T-helper 22 cell (primary cell): ENCODE measurements at regions not wholly inside any gene's neighbourhood (a gene's known extent, or its start where the extent isn't known, plus 50 kb on each side); places are given as distances from the start of the nearest gene placed in this dataset.

Experiments
- DNase-seq: peaks from one replicate; pipeline ENCODE4 v3.0.0-alpha.2; 2020; ENCODE audit warnings: low read depth

DNA sequence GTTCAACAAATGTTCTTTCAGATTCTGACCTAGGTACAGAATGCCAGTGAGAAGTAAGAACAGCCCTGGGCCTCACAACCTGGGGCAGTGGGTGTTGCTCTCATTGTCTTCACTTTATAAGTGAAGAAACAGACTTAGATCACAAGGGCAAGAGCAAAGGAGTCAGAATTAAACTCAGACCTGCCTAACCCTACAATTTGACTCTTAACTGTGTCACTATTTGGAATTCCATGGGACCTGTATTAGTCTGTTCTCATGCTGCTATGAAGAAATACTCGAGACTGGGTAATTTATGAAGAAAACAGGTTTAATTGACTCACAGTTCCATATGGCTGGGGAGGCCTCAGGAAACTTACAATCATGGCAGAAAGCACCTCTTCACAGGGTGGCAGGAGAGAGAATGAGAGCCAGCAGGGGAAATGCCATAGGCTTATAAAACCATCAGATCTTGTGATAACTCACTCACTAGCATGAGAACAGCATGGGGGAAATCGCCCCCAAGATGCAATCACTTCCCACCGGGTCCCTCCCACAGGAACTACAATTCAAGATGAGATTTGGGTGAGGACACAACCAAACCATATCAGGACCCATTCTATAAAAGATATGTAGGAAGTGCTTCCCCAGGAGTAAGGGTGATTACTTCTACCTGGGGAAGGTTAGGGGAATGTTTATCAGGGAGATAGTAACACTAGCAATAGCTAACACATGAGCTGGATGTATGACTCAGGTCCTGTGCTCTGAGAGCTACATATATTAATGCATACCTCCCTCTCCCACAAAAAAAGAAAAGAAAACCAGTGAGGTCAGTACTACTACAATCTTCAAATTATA, 270.1 kb downstream of the SOX9 start:
- DNase-seq = no peak

DNA sequence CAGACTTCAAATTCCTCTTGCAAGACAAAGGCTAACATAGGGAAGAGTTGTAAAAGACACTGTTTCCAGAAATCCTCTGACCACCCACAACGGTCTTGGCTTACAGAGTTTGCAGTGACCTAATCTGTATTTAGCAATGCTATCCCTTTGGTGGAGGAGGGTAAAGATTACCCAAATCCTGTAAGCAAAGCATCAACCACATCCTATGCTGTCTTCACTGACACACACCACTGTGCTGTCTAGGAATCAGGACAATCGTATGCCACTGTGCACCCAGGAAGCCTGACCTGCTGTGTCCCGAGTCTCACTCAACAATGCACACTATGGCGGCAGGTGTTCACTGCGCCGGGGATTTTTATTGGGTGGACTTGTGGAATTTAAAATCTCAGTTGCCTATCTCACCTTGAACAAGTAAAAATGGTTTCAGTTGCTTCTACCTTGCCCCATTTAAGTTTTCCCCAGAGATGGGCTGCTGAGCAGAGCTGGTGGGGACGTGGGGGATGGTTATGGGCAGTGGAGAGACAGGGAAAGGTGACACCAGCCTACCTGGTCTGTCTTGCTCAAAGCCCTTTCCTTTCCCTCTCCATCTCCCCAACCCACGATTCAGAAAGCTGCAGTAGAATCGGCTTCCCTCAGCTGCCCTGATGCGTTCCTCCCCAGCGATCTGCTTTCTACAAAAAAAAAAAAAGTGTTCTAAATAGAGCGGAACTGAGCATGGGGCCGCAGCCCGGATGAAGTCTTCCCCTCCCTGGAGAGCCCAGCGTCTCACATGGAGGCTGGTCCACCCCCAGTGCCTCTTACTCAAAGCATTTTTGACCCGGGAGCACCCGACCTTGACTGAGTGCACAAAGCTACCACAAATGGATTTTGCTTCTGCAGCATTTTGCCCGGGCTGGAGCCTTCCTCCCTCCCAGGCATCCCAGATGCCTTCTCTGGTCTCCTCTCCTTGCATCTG, 271.5 kb downstream of the SOX9 start:
- no peak for DNase-seq

DNA sequence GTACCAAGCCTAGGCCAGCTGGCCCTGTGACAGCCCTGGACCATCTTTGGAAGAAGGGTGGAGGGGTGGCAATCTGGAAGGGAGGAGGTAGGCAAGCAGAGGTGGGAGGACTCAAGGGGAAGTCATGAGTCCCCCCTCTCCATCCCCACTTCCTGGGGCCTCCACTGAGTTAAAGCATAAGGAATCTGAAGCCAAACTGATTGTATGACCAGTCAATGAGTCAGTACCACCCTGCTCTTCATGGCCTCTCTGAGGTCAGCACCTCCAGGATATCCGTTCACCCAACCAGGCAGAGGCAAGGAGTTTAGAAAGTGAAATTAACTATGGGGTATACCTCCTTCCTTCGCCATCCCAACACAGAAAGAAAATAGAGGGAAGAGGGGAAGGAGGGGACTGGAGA, 272.7 kb downstream of the SOX9 start:
- no peak for DNase-seq

DNA sequence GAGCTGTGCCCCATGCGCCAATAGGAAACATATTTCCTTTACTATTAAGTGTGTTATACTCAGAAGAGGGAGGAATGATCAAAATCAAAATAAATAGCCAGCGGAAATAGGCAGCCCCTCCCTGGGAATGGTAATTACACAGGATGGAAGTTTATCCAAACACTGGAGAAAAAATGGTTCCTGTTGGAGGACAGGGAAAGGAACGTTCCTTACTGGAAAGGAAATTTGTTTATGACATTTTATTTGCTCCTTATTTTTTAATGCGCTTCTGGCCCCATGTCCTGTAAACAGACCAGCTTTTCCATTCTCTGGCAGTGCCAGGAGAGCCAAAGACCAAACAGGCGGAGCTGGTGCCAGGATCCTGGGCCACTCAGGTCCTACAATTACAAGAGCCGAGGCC, 273.7 kb downstream of the SOX9 start:
- DNase-seq = no peak

DNA sequence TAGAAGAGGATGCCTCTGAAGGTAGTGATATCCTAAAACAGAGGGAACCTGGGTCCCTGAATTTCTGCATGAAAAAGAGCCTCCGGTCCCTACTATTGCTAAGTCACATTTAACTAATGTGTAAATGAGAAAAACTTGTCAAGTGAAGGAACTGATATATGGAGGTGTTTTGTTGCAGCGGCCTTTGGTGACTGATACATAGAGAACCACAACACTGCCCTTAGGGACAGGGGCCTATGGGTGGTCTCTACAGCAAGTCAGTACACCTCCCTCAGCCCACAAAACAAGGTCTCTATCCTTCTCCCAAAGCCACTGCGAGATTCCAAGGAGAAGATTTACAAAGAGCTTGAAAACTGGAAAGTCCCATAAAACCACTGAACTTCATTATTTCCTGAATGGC, 275.3 kb downstream of the SOX9 start:
- no peak for DNase-seq

DNA sequence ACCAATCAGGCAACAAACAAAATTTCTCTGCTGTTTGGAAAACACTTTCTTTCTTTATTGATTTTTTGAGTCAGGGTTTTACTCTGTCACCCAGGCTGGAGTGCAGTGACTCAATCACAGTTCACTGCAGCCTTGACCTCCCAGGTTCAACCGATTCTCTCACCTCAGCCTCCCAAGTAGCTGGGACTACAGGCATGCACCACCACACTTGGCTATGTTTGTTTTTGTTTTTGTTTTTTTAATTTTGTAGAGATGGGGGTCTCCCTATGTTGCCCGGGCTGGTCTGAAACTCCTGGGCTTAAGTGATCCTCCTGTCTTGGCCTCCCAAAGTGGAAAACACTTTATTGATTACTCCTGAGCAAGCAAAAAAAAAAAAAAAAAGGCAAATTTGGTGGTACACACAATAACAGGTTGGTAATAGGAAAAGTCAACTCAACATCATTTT, 276.4 kb downstream of the SOX9 start:
- no peak for DNase-seq

DNA sequence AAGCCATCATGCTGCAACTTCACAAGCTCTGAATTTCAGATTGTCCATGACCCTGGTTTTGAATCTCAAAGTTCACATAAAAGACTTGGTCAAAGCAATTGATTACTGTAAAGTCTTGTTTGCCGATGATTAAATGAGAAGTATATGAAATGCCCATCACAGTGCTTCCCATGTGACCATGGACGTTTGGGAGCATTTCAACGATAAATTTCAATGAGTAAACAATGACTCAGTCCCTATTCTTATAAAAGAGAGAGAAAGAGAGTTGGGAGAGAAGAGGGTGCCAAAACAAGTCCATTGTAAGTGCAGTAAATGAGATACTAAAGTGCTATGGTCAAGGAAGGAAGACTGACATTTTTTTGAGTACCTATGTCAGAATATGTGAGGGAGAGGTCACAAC, 276.9 kb downstream of the SOX9 start:
- DNase-seq = no peak

DNA sequence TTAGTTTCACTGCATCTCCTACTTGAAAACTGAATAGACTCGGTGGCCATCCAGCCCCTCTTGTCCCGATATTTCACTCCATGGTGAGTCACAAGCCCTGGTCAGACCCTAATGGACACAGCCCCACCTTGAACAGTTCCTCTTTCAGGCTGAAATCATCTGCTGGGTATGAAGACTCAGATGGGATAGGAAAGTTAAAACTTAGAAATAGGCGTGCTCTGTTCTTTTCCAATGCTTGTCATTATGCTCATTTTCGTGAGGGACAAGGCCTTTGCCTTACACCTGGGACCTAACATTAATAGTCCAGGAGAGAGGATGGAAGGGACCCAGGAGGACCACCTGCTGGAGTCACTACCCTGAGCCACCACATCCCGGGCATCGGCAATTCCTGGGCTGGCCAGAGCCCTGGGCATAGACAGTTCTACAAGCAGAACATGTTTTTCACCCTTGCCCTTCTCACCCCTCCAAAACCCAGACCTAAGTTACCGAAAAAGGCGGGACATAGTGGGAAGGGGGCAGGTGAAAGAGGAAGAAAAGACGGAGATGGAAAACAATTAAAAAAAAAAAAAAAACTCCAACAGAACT, 278.3 kb downstream of the SOX9 start:
- no peak for DNase-seq

DNA sequence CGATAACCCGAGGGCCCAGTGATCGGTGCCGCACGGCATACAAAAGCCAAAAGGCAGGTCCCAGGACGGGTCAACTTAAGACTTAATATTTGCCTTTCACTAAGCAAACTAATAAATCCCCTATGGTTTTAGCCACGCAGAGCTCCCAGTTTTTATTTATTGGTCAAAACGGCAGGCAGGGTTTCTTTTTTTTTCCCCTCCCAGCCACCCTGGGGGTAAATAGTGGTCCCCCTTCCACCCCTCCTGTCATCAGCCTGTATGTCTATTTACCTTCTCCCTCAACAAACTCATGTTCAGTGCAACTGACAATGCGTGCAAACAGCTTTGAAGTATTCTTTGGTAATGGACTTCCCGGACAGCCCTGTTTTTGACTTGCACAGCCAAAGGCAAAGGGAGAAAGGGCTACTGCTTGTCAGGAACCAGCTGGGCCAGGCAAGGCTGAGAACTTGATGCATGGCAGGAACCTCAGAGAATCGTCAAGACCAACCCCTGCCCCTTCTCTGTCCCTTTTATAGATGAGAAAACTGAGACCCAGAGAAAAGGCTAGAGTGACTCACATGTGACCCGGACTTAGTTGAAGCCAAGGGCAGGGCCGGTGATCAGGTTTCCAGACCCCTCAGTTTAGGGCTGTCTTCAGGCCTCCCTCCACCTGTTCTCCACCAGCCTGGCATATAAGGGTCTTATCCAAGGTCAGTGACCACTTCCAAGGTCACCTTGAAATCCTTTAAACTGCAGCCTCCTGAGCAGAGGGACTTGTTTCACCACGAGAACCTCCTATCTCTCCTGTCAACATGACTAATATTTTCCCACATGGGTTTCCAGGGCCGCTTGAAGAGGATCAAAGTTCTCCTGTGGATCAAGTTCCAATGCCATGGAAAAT, 279.0 kb downstream of the SOX9 start:
- no peak for DNase-seq

DNA sequence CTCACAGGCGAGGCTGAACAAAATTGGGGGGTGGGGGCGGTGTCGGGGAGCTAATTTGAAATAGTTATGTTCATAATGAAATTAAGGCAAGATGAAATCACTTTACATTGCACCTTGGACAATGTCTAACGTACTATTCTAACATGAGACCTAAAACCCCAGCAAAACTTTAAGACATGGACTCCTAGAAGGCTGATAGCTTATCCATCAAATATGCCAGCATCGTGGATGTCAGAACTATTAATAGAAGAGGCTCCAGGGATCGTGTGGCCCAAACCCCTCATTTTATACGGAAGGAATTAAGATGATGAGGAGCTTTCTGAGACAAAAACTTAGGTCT, 279.6 kb downstream of the SOX9 start:
- no peak for DNase-seq

DNA sequence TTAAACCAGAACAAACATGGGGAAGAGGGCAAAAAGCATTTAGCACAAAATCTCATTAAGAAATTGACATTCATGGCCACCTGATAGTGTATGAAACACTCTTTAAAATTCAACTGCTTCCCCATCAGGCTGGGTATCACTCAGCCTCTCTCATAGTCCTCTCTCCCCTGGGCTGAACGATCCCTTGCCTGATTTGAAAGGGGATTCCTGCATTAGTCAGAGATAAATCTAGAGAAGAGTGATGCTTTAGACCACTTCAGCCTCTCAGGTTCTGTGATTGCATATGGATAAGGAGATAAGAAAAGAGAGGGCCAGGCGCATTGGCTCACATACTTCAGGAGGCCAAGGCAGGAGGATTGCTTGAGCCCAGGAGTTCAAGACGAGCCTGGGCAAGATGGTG, 280.0 kb downstream of the SOX9 start:
- DNase-seq = no peak

DNA sequence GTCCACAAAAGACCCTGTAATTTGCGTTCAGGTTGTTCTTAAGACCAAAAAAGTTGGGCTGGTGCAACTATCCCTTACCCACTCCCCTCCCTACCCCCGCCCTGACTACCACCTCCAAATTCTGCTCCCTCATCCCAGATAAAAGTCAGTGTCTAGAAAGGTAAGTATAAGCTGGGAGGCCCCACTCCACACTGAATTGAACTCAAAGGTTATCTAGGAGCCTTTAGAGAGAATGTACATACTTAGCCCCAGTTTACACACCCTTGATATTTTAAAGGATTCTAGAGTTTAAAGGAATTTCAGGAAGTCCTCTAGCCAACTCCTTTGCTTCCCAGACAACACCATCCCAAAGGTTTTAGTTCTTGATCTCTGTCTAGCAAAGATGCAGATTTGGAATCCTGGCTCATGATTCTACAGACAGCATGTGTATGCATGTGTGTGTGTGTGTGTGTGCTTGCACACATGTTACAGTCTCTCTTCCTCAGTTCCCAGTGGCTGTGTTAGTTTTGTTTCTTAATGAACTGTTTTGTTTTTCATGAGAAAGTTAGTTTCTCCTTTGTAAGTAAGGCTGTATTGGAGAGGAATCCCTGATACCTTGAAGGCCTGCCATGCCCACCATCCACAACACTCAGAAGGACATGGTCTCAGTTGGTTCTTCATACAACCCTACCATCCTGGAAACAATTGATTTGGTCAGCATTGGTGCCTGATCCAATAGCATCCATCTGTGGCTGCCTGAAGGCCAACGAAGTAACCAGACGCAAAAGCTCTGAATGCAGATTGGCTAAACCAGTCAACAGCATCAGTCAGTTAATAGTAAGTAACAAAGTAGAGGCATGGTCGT, 281.3 kb downstream of the SOX9 start:
- no peak for DNase-seq

DNA sequence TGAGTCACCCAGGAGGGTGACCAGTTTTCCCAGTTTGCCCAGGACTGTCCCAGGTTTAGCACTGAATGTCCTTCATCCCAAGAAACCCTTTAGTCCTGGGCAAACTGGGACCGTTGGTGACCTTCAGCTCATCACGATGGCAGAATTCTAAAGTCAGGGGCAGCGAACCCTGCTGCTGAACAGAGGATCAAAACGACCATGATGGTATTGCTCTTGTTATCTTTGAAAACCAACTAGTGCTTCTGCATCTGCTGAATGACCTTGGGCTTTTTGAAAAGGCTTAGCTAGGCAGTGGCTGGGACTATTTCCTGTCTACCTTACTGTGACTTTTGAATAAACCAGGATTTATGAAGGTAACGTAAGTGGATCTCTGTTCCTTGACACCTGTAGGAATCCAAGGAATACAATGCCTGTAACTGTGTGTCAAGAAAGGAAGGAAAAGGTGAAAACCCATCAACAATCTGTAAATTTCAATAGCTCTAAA, 281.9 kb downstream of the SOX9 start:
- DNase-seq = no peak

DNA sequence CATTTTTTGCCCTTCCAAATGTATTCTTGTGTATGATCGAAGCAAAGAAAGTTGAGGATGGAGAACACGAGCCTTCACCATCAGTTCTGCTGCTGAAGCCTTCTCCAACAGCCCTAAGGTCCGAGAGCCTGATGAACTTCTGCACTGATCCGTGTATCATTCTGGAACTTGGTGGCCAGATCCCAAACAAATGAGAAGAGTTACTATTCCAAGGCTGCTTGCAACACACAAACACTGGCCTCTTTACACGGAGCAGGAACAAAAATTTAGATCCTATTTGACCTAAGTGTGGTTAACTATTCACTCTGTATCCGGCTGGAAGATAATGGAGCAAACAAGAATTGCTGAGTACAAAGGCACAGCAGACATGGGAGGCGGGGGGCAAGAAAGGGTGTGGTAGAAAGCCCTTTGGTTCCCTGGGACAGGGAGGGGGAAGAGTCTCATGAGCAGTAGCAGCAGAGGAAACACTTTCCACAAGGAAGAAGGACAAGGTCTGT, 282.9 kb downstream of the SOX9 start:
- no peak for DNase-seq

DNA sequence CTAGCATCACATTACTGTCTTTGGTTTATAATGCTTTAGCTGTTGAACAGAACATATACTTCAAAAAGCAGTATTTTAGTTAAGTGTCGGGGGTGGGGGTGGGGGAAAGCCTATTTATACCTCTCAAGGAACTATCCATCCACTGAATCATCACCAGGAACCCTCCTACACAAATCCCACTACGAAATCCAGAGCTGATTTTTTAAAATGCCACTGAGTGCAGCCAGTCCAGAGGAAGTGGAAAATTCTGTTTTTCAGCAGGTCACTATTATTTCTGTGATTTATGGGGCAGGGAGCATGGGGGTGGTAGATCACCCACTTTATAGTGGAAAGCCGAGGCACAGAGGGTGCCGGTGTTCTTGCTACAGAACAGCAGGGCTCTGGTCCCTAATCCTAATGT, 284.1 kb downstream of the SOX9 start:
- no peak for DNase-seq

DNA sequence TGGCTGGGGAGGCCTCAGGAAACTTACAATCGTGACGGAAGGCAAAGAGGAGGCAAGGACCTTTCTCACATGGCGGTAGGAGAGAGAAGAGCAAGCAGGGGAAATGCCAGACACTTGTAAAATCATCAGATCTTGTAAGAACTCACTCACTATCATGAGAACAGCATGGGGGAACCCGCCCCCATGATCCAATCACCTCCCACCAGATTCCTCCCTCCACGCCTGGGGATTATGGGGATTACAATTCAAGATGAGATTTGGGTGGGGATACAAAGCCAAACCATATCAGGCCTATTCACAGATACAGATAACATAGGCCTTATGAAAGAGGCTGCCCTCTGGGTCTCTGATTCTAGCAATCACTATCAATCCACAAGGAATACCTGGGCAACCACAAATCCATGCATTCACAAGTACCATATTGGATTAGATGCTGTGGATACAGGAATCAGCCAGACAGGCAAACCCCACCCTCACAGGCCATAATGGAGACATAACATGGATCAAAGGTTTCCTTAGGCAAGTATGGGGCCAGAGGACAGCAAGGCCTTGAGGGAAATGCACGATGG, 284.9 kb downstream of the SOX9 start:
- DNase-seq = no peak

DNA sequence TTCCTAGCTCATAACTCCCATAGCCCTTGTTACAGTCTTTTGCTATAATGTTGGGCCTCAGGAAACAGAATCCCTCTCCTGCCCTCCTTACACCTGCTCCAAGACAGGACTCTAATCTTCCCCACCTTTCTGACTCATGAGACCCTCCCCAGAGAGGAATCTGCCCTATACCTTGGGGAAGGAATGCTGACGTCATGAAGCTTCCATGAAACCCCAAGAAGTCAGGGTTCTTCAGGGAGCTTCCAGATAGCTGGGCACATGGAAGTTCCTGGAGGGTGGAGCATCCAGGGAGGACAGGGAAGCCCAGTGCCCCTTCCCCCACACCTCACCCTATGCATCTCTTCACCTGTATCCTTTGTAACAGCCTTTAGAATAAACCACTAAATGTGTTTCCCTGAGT, 285.7 kb downstream of the SOX9 start:
- no peak for DNase-seq

DNA sequence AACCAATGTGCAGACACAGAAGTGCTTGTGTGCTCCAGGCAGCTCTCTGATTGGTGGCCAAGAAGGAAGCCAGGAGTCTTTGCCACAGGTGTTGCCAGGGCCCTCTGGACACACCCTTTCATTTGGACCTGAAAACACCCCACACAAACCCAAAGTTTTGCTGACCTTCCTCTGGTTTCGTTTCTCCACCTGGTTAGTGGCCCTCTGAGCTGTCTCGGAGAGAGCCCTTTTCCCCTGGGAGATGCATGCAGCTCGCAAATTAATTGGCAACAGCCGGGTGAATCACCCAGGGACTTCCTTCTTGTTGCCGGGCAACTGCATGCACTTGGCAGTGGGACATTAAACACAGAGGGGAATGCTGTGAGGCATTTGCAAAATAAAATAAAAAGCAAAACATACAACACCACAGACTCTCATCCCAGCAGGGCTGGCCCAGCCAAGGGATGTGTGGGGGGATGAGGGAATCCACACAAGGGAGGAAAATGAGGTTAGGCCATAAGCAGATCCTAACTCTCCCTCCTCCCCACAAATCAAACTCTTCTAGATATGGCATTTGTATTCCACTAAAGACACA, 286.6 kb downstream of the SOX9 start:
- DNase-seq = no peak

DNA sequence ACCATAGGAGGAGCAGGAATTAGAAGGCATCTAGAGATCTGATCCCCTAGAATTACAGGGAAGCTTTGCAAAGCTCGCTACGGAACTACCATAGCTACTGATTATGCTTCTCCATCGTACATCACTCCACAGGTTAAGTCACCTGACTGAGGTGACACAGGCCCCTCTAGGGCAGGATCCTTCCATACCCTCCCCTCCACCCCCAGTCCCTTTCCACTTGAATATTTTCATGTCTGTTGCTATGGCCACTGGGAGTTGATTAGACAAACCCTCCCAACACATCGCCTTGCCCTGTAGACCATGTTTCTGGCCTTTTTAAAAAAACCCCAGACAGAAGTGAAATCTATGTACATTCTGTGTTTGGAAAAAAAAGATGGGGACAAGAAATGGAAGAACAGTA, 287.1 kb downstream of the SOX9 start:
- no peak for DNase-seq

DNA sequence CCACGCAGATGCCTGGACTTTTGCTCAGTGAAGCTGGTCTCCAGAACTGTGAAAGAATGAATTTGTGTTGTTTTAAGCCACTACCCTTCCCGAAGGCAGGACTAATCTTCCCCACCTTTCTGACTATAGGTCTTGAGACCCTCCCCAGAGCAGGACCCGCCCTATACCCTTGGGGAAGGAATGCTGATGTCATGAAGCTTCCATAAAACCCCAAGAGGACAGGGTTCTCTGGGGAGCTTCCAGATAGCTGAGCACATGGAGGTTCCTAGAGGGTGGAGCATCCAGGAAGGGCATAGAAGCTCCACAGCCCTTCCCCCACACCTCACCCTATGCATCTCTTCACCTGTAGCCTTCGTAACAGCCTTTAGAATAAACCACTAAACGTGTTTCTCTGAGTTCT, 287.8 kb downstream of the SOX9 start:
- DNase-seq = no peak
